ENCODE measurements at regions not wholly inside any gene's neighbourhood (a gene's known extent, or its start where the extent isn't known, plus 50 kb on each side); places are given as distances from the start of the nearest gene placed in this dataset.

DNA sequence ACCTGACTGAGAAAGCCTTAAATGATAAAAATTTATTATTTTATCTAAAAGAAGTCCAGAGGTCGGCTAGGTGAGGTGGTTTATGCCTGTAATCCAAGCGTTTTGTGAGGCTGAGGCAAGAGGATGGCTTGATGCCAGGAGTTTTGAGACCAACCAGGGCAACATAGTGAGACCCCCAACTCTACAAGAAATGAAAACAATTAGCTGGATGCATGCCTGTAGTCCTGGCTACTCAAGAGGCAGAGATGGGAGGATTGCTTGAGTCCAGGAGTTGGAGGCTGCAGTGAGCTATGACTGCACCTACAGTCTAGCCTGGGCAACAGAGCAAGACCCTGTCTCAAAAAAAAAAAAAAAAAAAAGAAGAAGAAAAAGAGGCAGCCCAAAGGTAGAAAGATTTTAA lies 179.9 kb upstream of the KIF2A start:
- Histone ChIP-seq H3K9ac (replicated peaks in 1 of 4; ENCODE audit: extremely low read depth in 1 of 4, low read depth in 3 of 4, low read length in 3 of 4) (no peak overlapping the region), H3K9me3 (ENCODE audit: insufficient read depth in 2 of 2, low read depth in 1 of 2, low read length in 1 of 2) (no peaks in the 10 kb centered on the region), H4K20me1 (replicated peaks in 1 of 2; ENCODE audit: control insufficient read depth in 1 of 2, insufficient read depth in 2 of 2, low read length in 2 of 2) (no peaks in the 10 kb centered on the region), H3K4me2 (ENCODE audit: insufficient read depth in 1 of 2, low read depth in 2 of 2, low read length in 2 of 2) (no peak overlapping the region), H4K91ac (replicated peaks; ENCODE audit: insufficient read length, low read length) (no peak overlapping the region), H2BK15ac (ENCODE audit: low read length) (no peak overlapping the region), H2BK120ac (replicated peaks; ENCODE audit: low read depth, low read length) (no peak overlapping the region), H3K79me1 (ENCODE audit: low read depth, low read length) (no peaks in the 10 kb centered on the region), H3K4ac (replicated peaks; ENCODE audit: insufficient read length, low read depth, low read length) (no peak overlapping the region), H2BK12ac (ENCODE audit: low read depth, low read length) (no peak overlapping the region), H4K5ac (ENCODE audit: insufficient read length, low read depth, low read length) (no peak overlapping the region), H3K4me1 (replicated peaks in 1 of 4; ENCODE audit: control insufficient read depth in 3 of 4, insufficient read depth in 4 of 4, low read length in 3 of 4) (peaks cover 0 to 5% (median 1%) of the 10 kb centered on the region in 4 experiments; a peak in 3 of 7 replicates), H2BK20ac (ENCODE audit: low read length) (no peak overlapping the region), H2AFZ (ENCODE audit: low read length) (no peak overlapping the region), H3K79me2 (ENCODE audit: control insufficient read depth in 1 of 2, insufficient read depth in 2 of 2, low read length in 2 of 2) (no peaks in the 10 kb centered on the region), H3K14ac (ENCODE audit: insufficient read length) (no peak overlapping the region), H3K27me3 (replicated peaks in 1 of 4; ENCODE audit: control insufficient read depth in 3 of 4, extremely low read depth in 1 of 4, insufficient read depth in 3 of 4, low read length in 3 of 4) (no peaks in the 10 kb centered on the region), H3K4me3 (ENCODE audit: extremely low read depth in 1 of 4, insufficient read depth in 2 of 4, low read depth in 3 of 4, low read length in 4 of 4) (no peak overlapping the region), H3K23ac (ENCODE audit: insufficient read length) (no peak overlapping the region), H3K23me2 (ENCODE audit: low read depth, low read length) (no peaks in the 10 kb centered on the region), H2BK5ac (ENCODE audit: low read depth, low read length) (no peak overlapping the region), H3K36me3 (ENCODE audit: control insufficient read depth in 2 of 4, insufficient read depth in 4 of 4, low read length in 3 of 4) (no peaks in the 10 kb centered on the region), H3K18ac (ENCODE audit: extremely low read depth, low read length) (no peak overlapping the region), H3K27ac (ENCODE audit: low read depth, low read length) (no peak overlapping the region), H2AK5ac (ENCODE audit: low read depth, low read length) (no peak overlapping the region), H3K56ac (replicated peaks; ENCODE audit: insufficient read length, low read depth, low read length) (no peak overlapping the region), H4K8ac (ENCODE audit: extremely low read depth, insufficient read depth, low read length) (no peak overlapping the region)
- ChIA-PET CTCF (ENCODE audit: partially characterized antibody) (interaction anchor here (1.1 kb wide), 1 partner anchor 12 kb away, joined by 5 read pairs; no protein-coding TSS in a partner anchor), POLR2A (ENCODE audit: partially characterized antibody) (no interaction called here)
- no peak for FAIRE-seq
- 91% methylated on average over 2 of the region's 2 CpGs; no CpG with 5 or more reads in 1 of the 2 experiments for WGBS, 2 experiments (ENCODE audit: extremely low coverage in 1 of 2, insufficient coverage in 1 of 2, insufficient read length in 1 of 2, insufficient replicate concordance in 2 of 2, low coverage in 1 of 2, low lambda C conversion rate in 2 of 2, missing lambda C conversion rate in 1 of 2)
- no peak for DNase-seq (ENCODE audit: low read depth in 1 of 2, low spot score in 2 of 2)
- TF ChIP-seq NANOG (IDR thresholded peaks at IDR 0.05; ENCODE audit: insufficient read depth, low read depth, low read length, poor library complexity, severe bottlenecking) (no peak), RFX5 (IDR thresholded peaks at IDR 0.05; ENCODE audit: borderline replicate concordance, low read depth, low read length) (no peak), SRF (IDR thresholded peaks at IDR 0.05; ENCODE audit: low read depth, low read length) (no peak), SP4 (IDR thresholded peaks at IDR 0.05; ENCODE audit: low read length) (no peak), CHD1 (IDR thresholded peaks at IDR 0.05; ENCODE audit: low read depth, low read length) (no peak), JUND (IDR thresholded peaks at IDR 0.05; ENCODE audit: low read length) (no peak), HDAC2 (IDR thresholded peaks at IDR 0.05; ENCODE audit: borderline replicate concordance in 1 of 2, low read depth in 2 of 2, low read length in 2 of 2) (no peak), CHD2 (IDR thresholded peaks at IDR 0.05; ENCODE audit: low read length) (no peak), MAFK (IDR thresholded peaks at IDR 0.05; ENCODE audit: low read depth, low read length) (no peak), SP2 (IDR thresholded peaks at IDR 0.05; ENCODE audit: low read length) (no peak)
- TF ChIP-seq, protein P1, sequence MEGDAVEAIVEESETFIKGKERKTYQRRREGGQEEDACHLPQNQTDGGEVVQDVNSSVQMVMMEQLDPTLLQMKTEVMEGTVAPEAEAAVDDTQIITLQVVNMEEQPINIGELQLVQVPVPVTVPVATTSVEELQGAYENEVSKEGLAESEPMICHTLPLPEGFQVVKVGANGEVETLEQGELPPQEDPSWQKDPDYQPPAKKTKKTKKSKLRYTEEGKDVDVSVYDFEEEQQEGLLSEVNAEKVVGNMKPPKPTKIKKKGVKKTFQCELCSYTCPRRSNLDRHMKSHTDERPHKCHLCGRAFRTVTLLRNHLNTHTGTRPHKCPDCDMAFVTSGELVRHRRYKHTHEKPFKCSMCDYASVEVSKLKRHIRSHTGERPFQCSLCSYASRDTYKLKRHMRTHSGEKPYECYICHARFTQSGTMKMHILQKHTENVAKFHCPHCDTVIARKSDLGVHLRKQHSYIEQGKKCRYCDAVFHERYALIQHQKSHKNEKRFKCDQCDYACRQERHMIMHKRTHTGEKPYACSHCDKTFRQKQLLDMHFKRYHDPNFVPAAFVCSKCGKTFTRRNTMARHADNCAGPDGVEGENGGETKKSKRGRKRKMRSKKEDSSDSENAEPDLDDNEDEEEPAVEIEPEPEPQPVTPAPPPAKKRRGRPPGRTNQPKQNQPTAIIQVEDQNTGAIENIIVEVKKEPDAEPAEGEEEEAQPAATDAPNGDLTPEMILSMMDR (IDR thresholded peaks at IDR 0.05; ENCODE audit: control extremely low read depth in 1 of 3, insufficient read depth in 1 of 3, low read depth in 1 of 3, low read length in 3 of 3) = no peak
- TF ChIP-seq, protein P2, sequence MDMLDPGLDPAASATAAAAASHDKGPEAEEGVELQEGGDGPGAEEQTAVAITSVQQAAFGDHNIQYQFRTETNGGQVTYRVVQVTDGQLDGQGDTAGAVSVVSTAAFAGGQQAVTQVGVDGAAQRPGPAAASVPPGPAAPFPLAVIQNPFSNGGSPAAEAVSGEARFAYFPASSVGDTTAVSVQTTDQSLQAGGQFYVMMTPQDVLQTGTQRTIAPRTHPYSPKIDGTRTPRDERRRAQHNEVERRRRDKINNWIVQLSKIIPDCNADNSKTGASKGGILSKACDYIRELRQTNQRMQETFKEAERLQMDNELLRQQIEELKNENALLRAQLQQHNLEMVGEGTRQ (IDR thresholded peaks at IDR 0.05; ENCODE audit: low read length) = no peak
